GM21619 (cell line): ENCODE measurements at regions not wholly inside any gene's neighbourhood (a gene's known extent, or its start where the extent isn't known, plus 50 kb on each side); places are given as distances from the start of the nearest gene placed in this dataset.
"Not testable (repeated sequence)": the region's sequence is repeated elsewhere in the genome, so short reads cannot be mapped to it uniquely, and the experiment has no call there.

Experiments
- ATAC-seq: cut with Tn5 transposase; IDR thresholded peaks from one replicate; pipeline ENCODE4 v1.9.1; 2021; ENCODE audit not compliant: unreplicated experiment

GRCh38 chr11:45392154-45392553, 106.0 kb upstream of the SYT13 start:
- ATAC-seq = no peak

DNA sequence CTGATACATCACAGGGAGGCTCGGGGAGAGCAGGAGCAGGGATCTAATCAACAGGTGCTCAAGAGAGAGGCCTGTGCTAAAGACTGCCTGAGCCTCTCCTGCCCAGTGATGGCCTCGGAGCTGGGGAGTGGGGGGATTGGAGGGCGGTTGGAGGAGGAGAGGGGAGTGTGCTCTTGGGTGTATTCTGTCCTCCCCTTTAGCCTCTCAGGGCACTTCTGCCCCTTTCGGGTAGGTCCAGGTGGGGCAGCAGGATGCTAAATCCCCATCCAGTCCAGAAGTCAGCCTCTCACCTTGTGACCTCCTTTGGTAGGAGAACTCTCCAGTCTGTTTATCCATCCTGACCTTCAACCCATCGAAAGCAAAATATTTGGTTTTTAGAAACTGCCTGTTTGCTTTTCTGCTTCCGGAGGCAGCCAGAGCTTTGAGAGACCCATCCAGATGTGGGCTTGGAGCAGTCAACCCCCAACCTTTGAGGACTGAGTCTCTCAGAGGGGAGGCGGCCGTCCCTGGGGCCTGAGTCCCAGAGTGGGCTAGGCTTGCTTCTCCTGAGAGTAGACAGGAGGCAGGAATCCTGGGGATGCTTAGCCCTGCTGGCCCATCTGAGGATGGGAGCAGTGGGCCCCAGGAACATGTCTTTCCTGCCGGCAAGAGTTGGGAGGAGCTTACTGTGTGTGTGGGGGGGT, 105.2 kb upstream of the SYT13 start:
- no peak for ATAC-seq

DNA sequence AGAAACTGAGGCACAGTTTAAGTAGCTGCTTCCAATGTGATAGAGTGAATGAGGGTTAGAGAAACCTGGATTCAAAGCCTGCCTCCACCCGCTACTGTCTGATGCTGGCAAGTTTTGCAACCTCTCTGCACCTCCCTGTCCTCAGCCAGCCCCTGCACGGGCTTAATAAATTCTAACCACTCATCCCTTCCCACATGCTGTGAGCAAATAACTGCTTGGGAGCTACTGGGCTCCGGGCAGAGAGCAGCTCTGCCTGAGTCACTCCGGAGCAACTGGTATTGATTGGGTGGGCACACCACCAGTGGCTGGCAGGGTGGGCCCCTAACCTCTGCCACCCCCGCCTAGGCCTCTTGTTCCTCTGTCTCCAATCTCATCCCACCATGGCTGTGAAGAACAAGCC, 104.3 kb upstream of the SYT13 start:
- no peak for ATAC-seq

DNA sequence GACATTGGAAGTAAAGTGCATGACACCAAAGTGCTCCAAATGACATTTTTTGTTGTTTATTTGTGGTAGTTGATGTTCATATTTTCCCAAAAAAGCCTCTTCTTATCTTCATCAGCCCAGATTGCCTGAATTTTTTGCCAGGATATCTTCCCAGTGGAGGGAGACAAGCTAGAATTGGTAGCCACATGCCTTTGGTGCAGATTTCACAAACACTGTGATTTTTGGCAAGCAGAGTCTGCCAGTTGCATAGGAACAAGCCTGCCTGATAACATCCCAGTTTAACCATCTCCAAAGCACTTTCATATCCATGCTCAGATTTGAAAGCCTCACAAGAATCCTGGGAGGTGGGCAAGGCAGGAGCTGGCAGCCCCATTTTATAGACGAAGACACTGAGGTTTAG, 102.3 kb upstream of the SYT13 start:
- ATAC-seq = no peak

GRCh38 chr11:45387885-45388284, 101.7 kb upstream of the SYT13 start:
- ATAC-seq = not testable (repeated sequence)

- no peak for ATAC-seq
Observed at GRCh38 chr11:45386972-45387371, 100.8 kb upstream of the SYT13 start.

- no peak for ATAC-seq
Observed at GRCh38 chr11:45385844-45386243, 99.7 kb upstream of the SYT13 start.

DNA sequence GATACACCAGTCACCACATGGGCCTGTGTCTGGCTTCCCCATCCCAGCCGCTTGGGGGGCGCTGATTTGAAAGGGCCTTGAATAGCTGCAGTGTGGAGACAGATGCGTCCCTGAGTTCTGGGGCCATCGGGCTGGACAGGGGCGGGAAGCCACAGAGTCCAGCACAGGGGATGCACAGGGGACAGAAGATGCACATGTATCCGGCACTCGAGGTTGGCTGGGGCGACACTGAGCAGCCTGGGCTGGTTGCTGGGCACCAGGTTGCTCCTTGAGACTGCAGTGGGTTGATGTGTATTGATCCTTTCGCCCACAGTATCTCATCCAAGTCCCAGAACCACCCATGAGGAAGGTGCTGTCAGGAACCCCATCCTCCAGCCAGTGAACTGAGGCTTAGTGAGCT, 99.3 kb upstream of the SYT13 start:
- ATAC-seq = no peak

DNA sequence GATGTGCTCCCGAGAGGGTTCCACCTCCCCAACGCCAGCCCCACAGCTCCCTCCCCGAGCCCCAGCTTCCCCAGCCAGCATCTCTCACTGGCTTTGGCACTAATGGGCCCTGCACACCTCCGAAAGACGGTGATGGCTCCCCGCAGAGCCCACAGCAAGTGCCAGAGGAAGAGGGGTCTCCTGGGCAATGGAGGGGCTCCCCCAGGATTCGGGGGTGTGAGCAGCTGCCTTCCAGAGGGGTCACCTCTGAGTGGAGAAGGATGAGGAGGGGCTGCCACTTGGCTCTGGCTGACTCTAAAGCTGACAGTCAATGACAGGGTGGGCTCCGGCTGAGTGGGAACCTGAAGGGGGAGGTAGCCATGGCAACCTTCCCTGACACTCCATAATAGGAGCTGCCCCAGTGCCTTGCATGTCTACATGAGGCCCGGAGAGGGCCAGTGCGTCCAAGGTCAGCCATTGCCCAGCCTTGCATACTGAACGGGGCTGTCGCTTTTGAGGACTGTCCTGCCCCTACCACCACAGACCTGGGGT, 98.6 kb upstream of the SYT13 start:
- no peak for ATAC-seq

- ATAC-seq = no peak
Observed at GRCh38 chr11:45384016-45384415, 97.9 kb upstream of the SYT13 start.

DNA sequence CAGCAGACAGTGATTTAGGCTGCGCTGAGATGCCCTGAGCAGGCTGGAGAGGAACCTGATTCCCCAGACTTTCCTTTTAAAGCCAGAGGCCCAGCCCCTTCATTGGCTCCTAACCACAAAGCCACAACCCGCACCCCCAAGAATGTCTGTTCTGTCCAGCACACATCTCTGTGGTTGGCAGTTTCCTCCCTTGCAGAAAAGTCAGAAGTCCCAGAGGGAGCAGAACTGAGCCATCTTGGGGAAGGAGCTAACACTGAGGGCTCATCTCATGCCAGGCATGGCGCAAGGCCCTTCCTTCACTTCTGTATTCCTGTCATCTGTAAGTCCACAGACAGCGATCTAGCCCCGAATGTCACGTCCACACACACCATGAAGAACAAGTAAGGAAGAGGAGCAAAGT, 97.1 kb upstream of the SYT13 start:
- ATAC-seq = no peak

GRCh38 chr11:45382133-45382878, 96.2 kb upstream of the SYT13 start:
- ATAC-seq = no peak

GRCh38 chr11:45379162-45379863, 93.2 kb upstream of the SYT13 start:
- no peak for ATAC-seq

DNA sequence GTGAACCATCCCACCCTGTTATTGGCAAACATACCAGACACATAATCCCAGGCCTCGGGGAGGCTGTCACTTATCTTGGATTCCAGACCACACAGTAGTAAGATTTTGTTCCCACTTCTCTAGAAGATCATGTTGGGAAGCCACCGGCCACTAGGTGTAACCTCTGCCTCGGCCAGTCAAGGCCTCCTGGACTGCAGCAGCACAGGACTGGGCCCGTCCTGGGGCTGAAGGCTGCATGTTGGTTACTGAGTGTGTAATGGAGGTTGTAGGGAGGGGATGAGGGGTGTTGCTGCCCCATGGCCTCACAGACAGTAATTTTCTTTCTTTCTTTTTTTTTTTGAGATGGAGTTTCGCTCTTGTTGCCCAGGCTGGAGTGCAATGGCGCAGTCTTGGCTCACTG, 92.4 kb upstream of the SYT13 start:
- ATAC-seq = no peak

- no peak for ATAC-seq
Observed at GRCh38 chr11:45374653-45375059, 88.5 kb upstream of the SYT13 start.

DNA sequence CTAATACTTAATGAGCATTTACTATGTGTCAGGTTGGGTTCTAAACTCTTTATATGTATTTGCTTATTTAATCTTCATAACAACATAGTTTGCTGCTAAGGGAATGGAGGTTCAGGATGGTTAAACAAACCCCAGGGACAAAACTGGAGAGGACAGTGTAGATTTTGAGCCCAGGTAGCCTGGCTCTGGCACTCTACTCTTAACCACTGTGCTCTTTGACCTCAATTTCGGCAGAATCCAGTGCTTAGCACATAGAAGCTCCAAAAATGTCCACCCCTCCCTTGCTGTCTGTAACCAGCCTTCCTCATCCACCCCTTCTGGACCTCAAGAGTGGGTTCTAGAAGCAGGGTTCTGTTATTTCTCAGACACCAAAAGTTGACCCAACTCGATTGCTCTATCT, 88.0 kb upstream of the SYT13 start:
- no peak for ATAC-seq

DNA sequence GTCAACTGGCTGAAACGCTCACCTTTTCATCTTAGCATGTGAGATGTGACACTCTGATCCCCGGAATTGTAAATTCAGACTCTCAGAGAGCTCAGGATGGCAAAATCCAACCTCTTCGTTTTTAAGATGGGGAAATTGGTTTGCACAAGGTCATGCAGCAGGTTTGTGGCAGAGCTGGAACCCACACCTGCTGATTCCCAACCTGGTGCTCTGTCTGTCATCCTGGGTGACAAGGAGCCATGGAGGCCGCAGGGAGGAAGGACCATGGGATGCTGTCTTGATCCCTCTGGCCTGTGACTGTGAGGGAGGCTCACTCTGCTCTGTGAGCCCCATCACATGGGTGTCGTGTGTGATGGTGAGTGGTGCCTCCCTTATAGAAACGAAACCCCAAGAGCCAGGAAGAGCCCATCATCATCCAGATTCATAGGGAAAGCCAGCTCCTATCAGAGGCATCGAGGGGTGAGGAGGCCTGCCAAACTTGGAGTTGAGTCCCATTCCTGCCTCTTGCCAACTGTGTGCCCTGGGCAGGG, 87.4 kb upstream of the SYT13 start:
- ATAC-seq = no peak

DNA sequence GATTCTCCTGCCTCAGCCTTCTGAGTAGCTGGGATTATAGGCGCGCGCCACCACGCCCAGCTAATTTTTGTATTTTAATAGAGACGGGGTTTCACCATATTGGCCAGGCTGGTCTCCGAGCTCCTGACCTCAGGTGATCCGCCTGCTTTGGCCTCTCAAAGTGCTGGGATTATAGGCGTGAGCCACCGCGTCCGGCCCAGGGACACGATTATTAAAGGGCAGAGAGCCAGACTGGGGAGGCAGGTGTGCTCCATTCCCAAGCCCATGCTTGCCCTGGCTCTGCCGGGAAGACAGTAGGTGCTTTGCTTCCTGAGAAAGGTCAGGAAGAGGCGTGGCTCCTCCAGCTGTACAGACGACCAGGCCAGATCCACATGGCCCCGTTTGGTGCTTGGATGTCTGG, 86.3 kb upstream of the SYT13 start:
- ATAC-seq = not testable (repeated sequence)

- peak; percentile 56 for ATAC-seq
Observed at GRCh38 chr11:45371251-45372115, 85.3 kb upstream of the SYT13 start.

DNA sequence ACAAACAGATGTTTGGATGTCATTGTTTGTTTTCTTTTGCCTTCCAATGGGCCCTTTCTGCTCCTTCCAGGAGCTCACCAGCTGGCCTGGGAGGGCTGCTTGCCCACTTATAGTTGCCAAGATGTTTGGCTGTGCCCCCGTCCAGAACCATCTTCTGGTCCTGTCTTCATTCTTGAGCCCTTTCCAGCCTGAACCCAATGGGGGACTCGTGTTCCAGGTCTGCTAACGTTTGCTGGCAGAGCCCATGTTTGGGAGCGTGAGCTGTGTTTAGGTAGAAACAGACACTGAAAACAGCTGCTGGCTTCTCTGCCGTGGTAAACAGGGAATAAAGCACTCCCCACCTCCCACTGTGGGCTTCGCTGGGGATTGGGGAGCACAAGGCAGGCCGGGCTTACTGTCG, 83.2 kb upstream of the SYT13 start:
- ATAC-seq = no peak

DNA sequence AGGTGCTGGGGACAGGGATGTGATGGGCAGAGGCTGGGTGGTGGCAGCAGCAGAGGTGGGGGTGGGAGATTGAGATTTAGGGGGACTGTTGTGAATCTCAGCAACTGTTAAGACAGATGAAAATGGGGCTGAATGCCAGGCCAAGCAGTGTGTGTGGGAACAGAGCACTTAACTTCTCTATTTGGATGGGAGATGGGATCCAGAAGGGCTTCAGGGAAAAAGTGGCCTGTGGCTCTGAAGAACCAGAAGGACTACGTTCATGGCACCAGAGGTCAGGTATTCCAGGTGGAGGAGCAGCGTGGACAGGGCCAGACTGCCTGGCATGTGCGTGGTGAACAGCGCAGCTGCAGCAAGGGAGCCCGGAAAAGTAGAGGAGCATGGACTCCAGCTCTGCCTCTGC, 82.6 kb upstream of the SYT13 start:
- no peak for ATAC-seq
